Erythroblast (primary cell): ENCODE measurements at regions not wholly inside any gene's neighbourhood (a gene's known extent, or its start where the extent isn't known, plus 50 kb on each side); places are given as distances from the start of the nearest gene placed in this dataset.

ENCODE experiments used
- GATA1 ChIP-seq: IDR thresholded peaks from 2 replicates; pipeline ENCODE4 v1.6.1; 2011; ENCODE audit warnings: low read depth, mild to moderate bottlenecking, control low read depth, low read length, moderate library complexity
- POLR2A ChIP-seq: IDR thresholded peaks from 2 replicates; pipeline ENCODE4 v1.6.1; 2011; ENCODE audit warnings: mild to moderate bottlenecking, low read length

- TF ChIP-seq POLR2A = no peak
- no peak for TF ChIP-seq GATA1
Observed at GRCh38 chr6:11343963-11344723, 111.7 kb upstream of the NEDD9 start.
